Spleen (tissue), 11 donors: ENCODE measurements at regions not wholly inside any gene's neighbourhood (a gene's known extent, or its start where the extent isn't known, plus 50 kb on each side); places are given as distances from the start of the nearest gene placed in this dataset.

Source experiments
- DNase-seq: peaks from one replicate; pipeline ENCODE4 v3.0.0-alpha.2; 2020
- H3K27ac ChIP-seq, 8 donors: fragments of 200-600 bp; sonication (generic) in 7 of 8; 1 replicate in 4 of 8; 2 replicates in 4 of 8; pipeline versions ENCODE4 v1.5.0 to v1.8.0; 2016 to 2021; ENCODE audit warnings: inconsistent platforms in 4 of 8, mild to moderate bottlenecking in 4 of 8, moderate library complexity in 1 of 8
- H3K27me3 ChIP-seq, 7 donors: fragments of 200-600 bp; sonication (generic) in 6 of 7; replicated peaks in 1 of 7; 1 replicate in 4 of 7; 2 replicates in 3 of 7; pipeline versions ENCODE4 v1.5.0 to v1.8.0; 2016 to 2021; ENCODE audit warnings: inconsistent platforms in 3 of 7, mild to moderate bottlenecking in 1 of 7
- H3K36me3 ChIP-seq, 6 donors: fragments of 200-600 bp; sonication (generic) in 5 of 6; 1 replicate in 4 of 6; 2 replicates in 2 of 6; pipeline versions ENCODE4 v1.5.0 to v1.8.0; 2016 to 2021; ENCODE audit warnings: inconsistent platforms in 2 of 6
- H3K4me1 ChIP-seq, 6 donors: fragments of 200-600 bp; sonication (generic) in 5 of 6; 1 replicate in 3 of 6; 2 replicates in 3 of 6; pipeline versions ENCODE4 v1.5.0 to v1.8.0; 2016 to 2021; ENCODE audit warnings: inconsistent platforms in 3 of 6
- H3K4me3 ChIP-seq, 8 donors: fragments of 200-600 bp; sonication (generic) in 7 of 8; 1 replicate in 4 of 8; 2 replicates in 4 of 8; pipeline versions ENCODE4 v1.5.0 to v1.8.0; 2016 to 2021; ENCODE audit warnings: inconsistent platforms in 4 of 8, mild to moderate bottlenecking in 4 of 8, moderate library complexity in 2 of 8
- H3K9me3 ChIP-seq, 8 donors: fragments of 200-600 bp; sonication (generic) in 7 of 8; 1 replicate in 4 of 8; 2 replicates in 4 of 8; pipeline versions ENCODE4 v1.5.0 to v1.8.0; 2016 to 2021; ENCODE audit warnings: inconsistent platforms in 4 of 8
- POLR2A ChIP-seq, 3 donors: fragments of 450-650 bp; IDR thresholded peaks; one replicate each; pipeline ENCODE4 v1.5.1; 2017; ENCODE audit warnings: antibody characterized with exemption in 3 of 3, mild to moderate bottlenecking in 1 of 3
- POLR2AphosphoS5 ChIP-seq, 3 donors: sonication (generic); formaldehyde crosslinking; IDR thresholded peaks; one replicate each; pipeline ENCODE4 v1.5.1; 2017; ENCODE audit warnings: antibody characterized with exemption in 3 of 3
- whole genome bisulfite sequencing, 5 donors: extraction: QIAGEN DNeasy Blood & Tissue Kit in 3 of 5; methylation state at CpG; one replicate each; pipeline versions ENCODE4 v1.1.5 to v1.1.7; 2013 to 2018; 5-methylcytosine and 5-hydroxymethylcytosine counted together
- intact Hi-C: fragments of 100-400 bp; cut with DNase I; formaldehyde crosslinking; loops from one replicate; pipeline ENCODE4 v1.15.0; 2023; ENCODE audit warnings: low total_unique reads
- TF ChIP-seq, protein P1 (sequence below), 11 experiments: fragments of 200-600 bp in 7 of 11; fragments of 450-650 bp in 4 of 11; sonication (generic) in 4 of 11; IDR thresholded peaks in 8 of 11; conservative IDR thresholded peaks in 3 of 11; 1 replicate in 7 of 11; 2 replicates in 4 of 11; pipeline versions ENCODE4 v1.4.0 to v1.8.0; 2016 to 2021; ENCODE audit warnings: antibody characterized with exemption in 11 of 11, inconsistent platforms in 4 of 11, mild to moderate bottlenecking in 1 of 11
- donor health status: healthy with polysubstance abuse.
- donor health status: DM: no; HTN: no; CAD: no; lungs with moderate emphysema.
- donor health status: DM: no; HTN: no; CAD: no.
- donor health status: Bipolar disorder and iron deficiency.
- donor health status: healthy.
- donor health status: DM: no; HTN: no; CAD: no.
- donor health status: DM: yes; HTN: yes; CAD: no.

DNA sequence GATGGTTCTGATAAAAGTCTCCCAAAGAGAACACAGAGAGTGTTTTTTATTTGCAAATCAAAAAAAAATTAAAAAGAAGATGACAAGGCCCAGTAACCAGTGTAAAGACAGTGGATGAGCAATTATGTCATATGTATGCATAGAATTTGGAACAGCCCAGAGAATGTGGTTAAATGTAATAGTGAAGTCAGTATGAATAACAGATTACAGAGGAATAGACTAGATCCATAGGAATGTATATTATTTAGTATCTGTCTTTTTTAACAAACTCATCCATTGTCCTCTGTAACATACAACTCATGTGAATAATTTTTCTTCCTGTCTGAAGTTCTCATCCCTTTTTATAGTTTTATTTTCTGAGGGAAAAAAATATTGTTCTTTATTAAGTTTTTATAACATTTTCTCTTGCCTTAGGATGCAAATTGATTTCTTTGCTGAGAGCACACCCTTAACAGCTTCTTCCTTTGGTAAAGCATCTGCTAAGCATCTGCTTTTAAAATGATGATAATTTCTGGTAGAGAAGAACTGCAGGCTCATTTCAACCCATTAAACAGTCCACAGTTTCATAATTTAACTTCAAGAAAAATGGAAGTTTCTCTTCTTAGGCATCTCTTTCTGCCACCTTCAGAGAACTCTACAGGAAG, 266.5 kb upstream of the MTNR1B start:
- intact Hi-C loops: loop anchor here (10.0 kb wide), 1 partner anchor 58 kb away; no protein-coding TSS in a partner anchor
- TF ChIP-seq, protein P1, sequence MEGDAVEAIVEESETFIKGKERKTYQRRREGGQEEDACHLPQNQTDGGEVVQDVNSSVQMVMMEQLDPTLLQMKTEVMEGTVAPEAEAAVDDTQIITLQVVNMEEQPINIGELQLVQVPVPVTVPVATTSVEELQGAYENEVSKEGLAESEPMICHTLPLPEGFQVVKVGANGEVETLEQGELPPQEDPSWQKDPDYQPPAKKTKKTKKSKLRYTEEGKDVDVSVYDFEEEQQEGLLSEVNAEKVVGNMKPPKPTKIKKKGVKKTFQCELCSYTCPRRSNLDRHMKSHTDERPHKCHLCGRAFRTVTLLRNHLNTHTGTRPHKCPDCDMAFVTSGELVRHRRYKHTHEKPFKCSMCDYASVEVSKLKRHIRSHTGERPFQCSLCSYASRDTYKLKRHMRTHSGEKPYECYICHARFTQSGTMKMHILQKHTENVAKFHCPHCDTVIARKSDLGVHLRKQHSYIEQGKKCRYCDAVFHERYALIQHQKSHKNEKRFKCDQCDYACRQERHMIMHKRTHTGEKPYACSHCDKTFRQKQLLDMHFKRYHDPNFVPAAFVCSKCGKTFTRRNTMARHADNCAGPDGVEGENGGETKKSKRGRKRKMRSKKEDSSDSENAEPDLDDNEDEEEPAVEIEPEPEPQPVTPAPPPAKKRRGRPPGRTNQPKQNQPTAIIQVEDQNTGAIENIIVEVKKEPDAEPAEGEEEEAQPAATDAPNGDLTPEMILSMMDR (IDR thresholded peaks at IDR 0.05 in 8 of 11, conservative IDR thresholded peaks at IDR 0.05 in 3 of 11): no peak
- TF ChIP-seq POLR2A (IDR thresholded peaks at IDR 0.05) (no peak), POLR2AphosphoS5 (IDR thresholded peaks at IDR 0.05) (no peak)

DNA sequence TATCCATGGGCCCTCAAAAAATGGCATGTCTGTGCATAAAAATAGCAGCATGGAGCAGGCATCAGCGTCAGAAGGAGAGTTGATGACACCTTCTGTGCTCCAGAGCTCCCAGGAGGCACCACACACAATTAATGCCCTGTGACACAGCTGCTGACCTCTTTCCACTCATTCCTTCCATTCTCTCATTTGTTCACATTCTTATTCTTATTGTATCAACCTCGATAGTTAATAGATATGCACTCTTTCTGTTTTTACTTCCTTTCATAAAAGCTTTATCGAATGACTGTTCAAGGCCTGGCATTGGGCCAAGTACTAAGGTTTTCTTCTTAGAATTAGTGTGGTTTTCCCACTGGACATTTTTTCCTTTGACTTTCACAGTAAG, 266.0 kb upstream of the MTNR1B start:
- peaks cover 0 to 18% (median 0%) of the 10 kb centered on the region in 7 donors for H3K27me3 ChIP-seq
- TF ChIP-seq, protein P1 (IDR thresholded peaks at IDR 0.05 in 8 of 11, conservative IDR thresholded peaks at IDR 0.05 in 3 of 11): no peak
- TF ChIP-seq POLR2A (IDR thresholded peaks at IDR 0.05) (no peak), POLR2AphosphoS5 (IDR thresholded peaks at IDR 0.05) (no peak)
- peaks cover 0 to 3% (median 0%) of the 10 kb centered on the region in 8 donors for H3K9me3 ChIP-seq
- no peaks in the 10 kb centered on the region for H3K36me3 ChIP-seq
- H3K4me1 ChIP-seq: peaks cover 0 to 20% (median 0%) of the 10 kb centered on the region in 6 donors
- no peak for DNase-seq
- intact Hi-C loops: loop anchor here (10.0 kb wide), 1 partner anchor 59 kb away; no protein-coding TSS in a partner anchor
- no peak overlapping the region for H3K4me3 ChIP-seq
- H3K27ac ChIP-seq: no peak overlapping the region
- WGBS, 5 donors: 24 to 34% (median 31%) methylated on average over 3 of the region's 3 CpGs

More for the DNA sequence above, 266.5 kb upstream of the MTNR1B start:
- Histone ChIP-seq H3K27me3 (peaks cover 0 to 18% (median 0%) of the 10 kb centered on the region in 7 donors), H3K4me3 (no peak overlapping the region), H3K27ac (no peak overlapping the region), H3K36me3 (no peaks in the 10 kb centered on the region), H3K9me3 (peaks cover 0 to 3% (median 0%) of the 10 kb centered on the region in 8 donors), H3K4me1 (peaks cover 0 to 15% (median 0%) of the 10 kb centered on the region in 6 donors)
- no peak for DNase-seq

DNA sequence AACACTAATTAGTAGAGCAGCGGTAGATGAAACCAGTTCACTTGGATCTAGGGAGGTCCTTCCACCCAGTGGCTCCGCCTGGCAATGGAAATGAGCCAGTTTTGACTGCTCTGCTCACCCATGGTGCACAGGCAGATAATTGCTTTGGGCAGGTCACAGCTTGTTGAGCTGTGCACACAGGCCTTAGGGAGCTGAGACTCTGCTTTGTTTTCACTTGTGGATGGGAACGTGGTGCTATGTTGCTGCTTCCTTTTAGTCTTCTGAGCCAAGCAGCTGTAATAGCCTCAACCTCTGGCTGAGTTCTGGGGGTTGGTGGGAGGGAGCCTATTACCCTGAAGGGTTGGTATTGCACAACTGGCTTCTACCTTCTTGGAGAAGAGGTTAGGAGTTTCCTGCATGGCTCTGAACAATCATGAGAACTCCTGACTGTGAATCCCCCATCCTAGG, 262.3 kb upstream of the MTNR1B start:
- TF ChIP-seq, protein P1 (IDR thresholded peaks at IDR 0.05 in 8 of 11, conservative IDR thresholded peaks at IDR 0.05 in 3 of 11): no peak
- no peak for TF ChIP-seq POLR2A (IDR thresholded peaks at IDR 0.05)
- no peak for TF ChIP-seq POLR2AphosphoS5 (IDR thresholded peaks at IDR 0.05)
- no peak for DNase-seq

DNA sequence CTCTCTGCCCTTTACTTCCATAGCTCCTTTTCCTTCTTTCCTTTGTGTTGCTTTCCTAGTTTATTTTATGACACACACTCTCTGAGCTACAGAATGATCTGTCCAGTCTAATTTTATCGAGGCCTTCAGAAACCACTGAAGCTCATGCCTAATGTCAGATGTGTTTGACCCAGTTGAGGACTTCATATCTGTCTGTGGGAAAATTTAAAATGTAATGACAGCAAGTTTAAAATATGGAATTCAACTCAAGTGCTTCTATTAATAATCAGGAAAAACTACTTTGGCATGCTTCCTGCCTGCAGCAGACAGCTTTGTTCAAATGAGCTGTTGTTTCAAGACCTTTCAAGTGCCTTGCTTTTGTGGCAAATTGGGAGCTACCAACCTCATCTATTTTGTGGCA, 261.8 kb upstream of the MTNR1B start:
- WGBS, 5 donors: 11 to 32% (median 23%) methylated on average over 1 of the region's 1 CpG
- intact Hi-C loops: loop anchor here (10.0 kb wide), 1 partner anchor 63 kb away; no protein-coding TSS in a partner anchor
- DNase-seq: no peak
- TF ChIP-seq, protein P1 (IDR thresholded peaks at IDR 0.05 in 8 of 11, conservative IDR thresholded peaks at IDR 0.05 in 3 of 11): no peak
- no peak for TF ChIP-seq POLR2AphosphoS5 (IDR thresholded peaks at IDR 0.05)
- TF ChIP-seq POLR2A (IDR thresholded peaks at IDR 0.05): no peak
- Histone ChIP-seq H3K4me3 (no peak overlapping the region), H3K9me3 (peaks cover 0 to 3% (median 0%) of the 10 kb centered on the region in 8 donors), H3K27me3 (peaks cover 0 to 33% (median 1%) of the 10 kb centered on the region in 7 donors), H3K36me3 (no peaks in the 10 kb centered on the region), H3K27ac (peak overlapping the region in 2 of 8 donors; percentile 5 to 28), H3K4me1 (peaks cover 0 to 20% (median 0%) of the 10 kb centered on the region in 6 donors)

More for the DNA sequence above, 262.3 kb upstream of the MTNR1B start:
- Histone ChIP-seq H3K4me3 (no peak overlapping the region), H3K27ac (peak overlapping the region in 2 of 8 donors; percentile 5 to 28), H3K36me3 (no peaks in the 10 kb centered on the region), H3K4me1 (peaks cover 0 to 20% (median 0%) of the 10 kb centered on the region in 6 donors), H3K9me3 (peaks cover 0 to 3% (median 0%) of the 10 kb centered on the region in 8 donors), H3K27me3 (peaks cover 0 to 33% (median 0%) of the 10 kb centered on the region in 7 donors)
- intact Hi-C loops: loop anchor here (10.0 kb wide), 1 partner anchor 62 kb away; no protein-coding TSS in a partner anchor
- 42 to 59% (median 55%) methylated on average over 3 of the region's 3 CpGs for WGBS, 5 donors
